ENCODE measurements at regions not wholly inside any gene's neighbourhood (a gene's known extent, or its start where the extent isn't known, plus 50 kb on each side); places are given as distances from the start of the nearest gene placed in this dataset.

- intact Hi-C loops (cut with DNase I) = no loop called here
- Histone ChIP-seq H3K27ac (replicated peaks in 1 of 4) (no peak overlapping the region), H3K27me3 (no peaks in the 10 kb centered on the region), H3K4me3 (no peak overlapping the region), H3K36me3 (no peaks in the 10 kb centered on the region), H3K9me3 (no peaks in the 10 kb centered on the region), H3K4me1 (no peaks in the 10 kb centered on the region)
- no peak for DNase-seq (ENCODE audit: extremely low spot score)
- TF ChIP-seq POLR2A (IDR thresholded peaks at IDR 0.05; ENCODE audit: low read depth) (no peak), EP300 (IDR thresholded peaks at IDR 0.05) (no peak), POLR2AphosphoS5 (IDR thresholded peaks at IDR 0.05) (no peak), CTCF (IDR thresholded peaks at IDR 0.05) (no peak)
- 92% methylated on average over 2 of the region's 2 CpGs for WGBS
These were observed 363.6 kb downstream of the RFPL4B start for GRCh38 chr6:112710710-112711109.

- no peaks in the 10 kb centered on the region for H3K9me3 ChIP-seq
- TF ChIP-seq CTCF (IDR thresholded peaks at IDR 0.05) (no peak), EP300 (IDR thresholded peaks at IDR 0.05) (no peak), POLR2A (IDR thresholded peaks at IDR 0.05; ENCODE audit: low read depth) (no peak), POLR2AphosphoS5 (IDR thresholded peaks at IDR 0.05) (no peak)
- H3K4me3 ChIP-seq = no peak overlapping the region
- WGBS = 88% methylated on average over 2 of the region's 2 CpGs
- no peaks in the 10 kb centered on the region for H3K4me1 ChIP-seq
- intact Hi-C loops (cut with DNase I) = no loop called here
- H3K36me3 ChIP-seq = no peaks in the 10 kb centered on the region
- no peaks in the 10 kb centered on the region for H3K27me3 ChIP-seq
- no peak overlapping the region for H3K27ac ChIP-seq (replicated peaks in 1 of 4)
- no peak for DNase-seq (ENCODE audit: extremely low spot score)
These were observed 366.3 kb downstream of the RFPL4B start for GRCh38 chr6:112713402-112713801.

GRCh38 chr6:112717401-112717800 is 370.3 kb downstream of the RFPL4B start:
- no peak for DNase-seq (ENCODE audit: extremely low spot score)
- TF ChIP-seq POLR2A (IDR thresholded peaks at IDR 0.05; ENCODE audit: low read depth) = no peak
- no peak for TF ChIP-seq CTCF (IDR thresholded peaks at IDR 0.05)
- TF ChIP-seq POLR2AphosphoS5 (IDR thresholded peaks at IDR 0.05) = no peak
- TF ChIP-seq EP300 (IDR thresholded peaks at IDR 0.05) = no peak
- Histone ChIP-seq H3K27me3 (no peaks in the 10 kb centered on the region), H3K4me3 (no peak overlapping the region), H3K4me1 (no peaks in the 10 kb centered on the region), H3K9me3 (no peaks in the 10 kb centered on the region), H3K27ac (replicated peaks in 1 of 4) (no peak overlapping the region), H3K36me3 (no peaks in the 10 kb centered on the region)
- intact Hi-C loops (cut with DNase I) = no loop called here
- WGBS = 84% methylated on average over 3 of the region's 3 CpGs

GRCh38 chr6:112717856-112718255 is 370.7 kb downstream of the RFPL4B start:
- WGBS = 56% methylated on average over 2 of the region's 2 CpGs
- no peak for DNase-seq (ENCODE audit: extremely low spot score)

More at GRCh38 chr6:112717856-112718255, 370.7 kb downstream of the RFPL4B start:
- no peak for TF ChIP-seq EP300 (IDR thresholded peaks at IDR 0.05)
- TF ChIP-seq POLR2A (IDR thresholded peaks at IDR 0.05; ENCODE audit: low read depth) = no peak
- no peak for TF ChIP-seq CTCF (IDR thresholded peaks at IDR 0.05)
- no peak overlapping the region for H3K4me3 ChIP-seq
- intact Hi-C loops (cut with DNase I) = no loop called here
- H3K4me1 ChIP-seq = no peaks in the 10 kb centered on the region
- no peak overlapping the region for H3K27ac ChIP-seq (replicated peaks in 1 of 4)
- no peaks in the 10 kb centered on the region for H3K36me3 ChIP-seq
- H3K27me3 ChIP-seq = no peaks in the 10 kb centered on the region
- H3K9me3 ChIP-seq = no peaks in the 10 kb centered on the region
